Stimulated activated CD4-positive, alpha-beta T cell treated with anti-CD3 and anti-CD28 coated beads, Interleukin-4, amount 100 ng/mL, for 1 hour (primary cell): ENCODE measurements at regions not wholly inside any gene's neighbourhood (a gene's known extent, or its start where the extent isn't known, plus 50 kb on each side); places are given as distances from the start of the nearest gene placed in this dataset.

Source experiments
- DNase-seq: peaks from one replicate; pipeline ENCODE4 v3.0.0-alpha.2; 2020

GRCh38 chr5:61623401-61624069, 291.5 kb downstream of the ZSWIM6 start:
- DNase-seq = no peak

GRCh38 chr5:61624553-61625136, 292.6 kb downstream of the ZSWIM6 start:
- no peak for DNase-seq

- DNase-seq = no peak
Observed at GRCh38 chr5:61625137-61625561, 293.1 kb downstream of the ZSWIM6 start.

GRCh38 chr5:61625681-61626621, 293.9 kb downstream of the ZSWIM6 start:
- DNase-seq = peak; percentile 13

- DNase-seq = no peak
Observed at GRCh38 chr5:61626639-61627282, 294.7 kb downstream of the ZSWIM6 start.

GRCh38 chr5:61627531-61627930, 295.5 kb downstream of the ZSWIM6 start:
- DNase-seq = no peak

GRCh38 chr5:61630908-61631307, 298.9 kb downstream of the ZSWIM6 start:
- no peak for DNase-seq

- no peak for DNase-seq
Observed at GRCh38 chr5:61631438-61631941, 299.4 kb downstream of the ZSWIM6 start.

GRCh38 chr5:61632064-61632463, 300.0 kb downstream of the ZSWIM6 start:
- DNase-seq = no peak

GRCh38 chr5:61635271-61635670, 303.2 kb downstream of the ZSWIM6 start:
- DNase-seq = no peak

GRCh38 chr5:61637566-61637965, 305.5 kb downstream of the ZSWIM6 start:
- DNase-seq = no peak

- DNase-seq = no peak
Observed at GRCh38 chr5:61638476-61638875, 306.4 kb downstream of the ZSWIM6 start.

- DNase-seq = no peak
Observed at GRCh38 chr5:61640179-61641021, 308.3 kb downstream of the ZSWIM6 start.

GRCh38 chr5:61641748-61642565, 309.9 kb downstream of the ZSWIM6 start:
- DNase-seq = no peak

- no peak for DNase-seq
Observed at GRCh38 chr5:61647672-61648071, 315.6 kb downstream of the ZSWIM6 start.

GRCh38 chr5:61649231-61649630, 317.2 kb downstream of the ZSWIM6 start:
- DNase-seq = no peak

GRCh38 chr5:61649971-61650370, 317.9 kb downstream of the ZSWIM6 start:
- no peak for DNase-seq

- no peak for DNase-seq
Observed at GRCh38 chr5:61650661-61651060, 318.6 kb downstream of the ZSWIM6 start.

GRCh38 chr5:61651195-61651594, 319.1 kb downstream of the ZSWIM6 start:
- DNase-seq = no peak

GRCh38 chr5:61652916-61653315, 320.9 kb downstream of the ZSWIM6 start:
- DNase-seq = no peak
